Lower leg skin (tissue), 3 donors: ENCODE measurements at regions not wholly inside any gene's neighbourhood (a gene's known extent, or its start where the extent isn't known, plus 50 kb on each side); places are given as distances from the start of the nearest gene placed in this dataset.

Experiments used
- CTCF ChIP-seq, 3 donors: fragments of 450-650 bp; IDR thresholded peaks; one replicate each; pipeline ENCODE4 v1.5.1; 2016; ENCODE audit warnings: antibody characterized with exemption in 3 of 3, mild to moderate bottlenecking in 3 of 3, moderate library complexity in 2 of 3
- POLR2A ChIP-seq, 2 donors: fragments of 450-650 bp; IDR thresholded peaks; one replicate each; pipeline ENCODE4 v1.6.1; 2016 to 2017; ENCODE audit warnings: antibody characterized with exemption in 2 of 2, mild to moderate bottlenecking in 1 of 2, moderate library complexity in 1 of 2

GRCh38 chr15:96123630-96124187 lies 206.8 kb upstream of the NR2F2 start:
- TF ChIP-seq POLR2A (IDR thresholded peaks at IDR 0.05), result no peak
- TF ChIP-seq CTCF (IDR thresholded peaks at IDR 0.05), result no peak
